ENCODE measurements at regions not wholly inside any gene's neighbourhood (a gene's known extent, or its start where the extent isn't known, plus 50 kb on each side); places are given as distances from the start of the nearest gene placed in this dataset.

DNA sequence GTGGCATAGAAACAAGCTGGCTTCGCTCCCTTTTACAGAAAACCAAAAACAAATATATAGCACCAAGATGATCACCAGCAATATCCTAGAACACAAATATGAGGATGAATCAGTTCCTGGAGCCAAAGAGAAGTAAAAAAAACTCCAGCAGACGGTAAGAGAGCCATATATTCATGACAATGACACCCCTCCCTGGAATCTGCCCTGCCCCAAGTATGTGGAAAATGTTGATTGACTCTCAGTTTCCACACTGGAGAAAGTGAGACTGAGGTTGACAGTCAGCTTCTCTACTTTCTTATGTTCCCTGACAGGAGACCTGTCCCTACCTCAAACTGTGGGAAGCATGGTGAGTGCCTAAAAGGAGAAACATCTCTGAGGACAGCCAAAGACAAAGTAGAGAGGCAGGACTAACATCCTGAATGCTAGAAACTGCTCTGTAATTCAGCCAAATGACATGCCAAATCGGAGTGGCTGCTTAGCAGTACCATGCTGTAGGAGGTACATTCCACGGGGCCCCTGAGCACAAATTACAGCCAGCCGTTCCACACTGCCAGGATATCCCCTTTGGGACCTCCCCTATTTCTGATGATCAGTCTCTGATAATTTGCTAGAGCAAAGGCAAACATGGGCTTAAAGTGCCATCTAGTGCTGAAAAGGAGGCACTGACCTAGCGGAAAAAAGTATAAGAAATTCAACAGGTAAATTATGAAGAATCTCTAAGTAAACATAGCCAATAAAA is 424.0 kb upstream of the RGMB start:
- Mint-ChIP-seq H3K36me3 (ENCODE audit: low read depth) (no peaks in the 10 kb centered on the region), H3K27me3 (ENCODE audit: low read depth) (no peaks in the 10 kb centered on the region), H3K9me3 (peaks cover 32% of the 10 kb centered on the region), H3K27ac (no peak overlapping the region), H3K4me3 (no peak overlapping the region), H3K4me1 (no peaks in the 10 kb centered on the region)
- no peak for TF ChIP-seq CTCF (IDR thresholded peaks at IDR 0.05; ENCODE audit: unreplicated experiment in 3 of 3)

GRCh38 chr5:98349990-98350365 is 423.5 kb upstream of the RGMB start:
- no peak for TF ChIP-seq CTCF (IDR thresholded peaks at IDR 0.05; ENCODE audit: unreplicated experiment in 3 of 3)
- Mint-ChIP-seq H3K4me3 (no peak overlapping the region), H3K27me3 (ENCODE audit: low read depth) (no peaks in the 10 kb centered on the region), H3K4me1 (no peaks in the 10 kb centered on the region), H3K9me3 (peaks cover 32% of the 10 kb centered on the region), H3K27ac (no peak overlapping the region), H3K36me3 (ENCODE audit: low read depth) (no peaks in the 10 kb centered on the region)

- H3K9me3 Mint-ChIP-seq: peaks cover 28% of the 10 kb centered on the region
- no peaks in the 10 kb centered on the region for H3K4me1 Mint-ChIP-seq
- no peaks in the 10 kb centered on the region for H3K27me3 Mint-ChIP-seq (ENCODE audit: low read depth)
- no peak overlapping the region for H3K27ac Mint-ChIP-seq
- TF ChIP-seq CTCF (IDR thresholded peaks at IDR 0.05; ENCODE audit: unreplicated experiment in 3 of 3): no peak
- H3K36me3 Mint-ChIP-seq (ENCODE audit: low read depth): no peaks in the 10 kb centered on the region
- no peak overlapping the region for H3K4me3 Mint-ChIP-seq
These were observed 418.5 kb upstream of the RGMB start for GRCh38 chr5:98354922-98355321.

- peaks cover 22% of the 10 kb centered on the region for H3K4me1 Mint-ChIP-seq
- H3K4me3 Mint-ChIP-seq: no peak overlapping the region
- H3K27ac Mint-ChIP-seq: no peak overlapping the region
- TF ChIP-seq CTCF (IDR thresholded peaks at IDR 0.05; ENCODE audit: unreplicated experiment in 3 of 3): no peak
- H3K36me3 Mint-ChIP-seq (ENCODE audit: low read depth): no peaks in the 10 kb centered on the region
- peaks cover 20% of the 10 kb centered on the region for H3K9me3 Mint-ChIP-seq
- no peaks in the 10 kb centered on the region for H3K27me3 Mint-ChIP-seq (ENCODE audit: low read depth)
These were observed 412.9 kb upstream of the RGMB start for GRCh38 chr5:98360548-98360947.

GRCh38 chr5:98363157-98363556 is 410.3 kb upstream of the RGMB start:
- no peak for TF ChIP-seq CTCF (IDR thresholded peaks at IDR 0.05; ENCODE audit: unreplicated experiment in 3 of 3)
- peaks cover 23% of the 10 kb centered on the region for H3K4me1 Mint-ChIP-seq
- no peak overlapping the region for H3K4me3 Mint-ChIP-seq
- H3K27me3 Mint-ChIP-seq (ENCODE audit: low read depth): no peaks in the 10 kb centered on the region
- H3K36me3 Mint-ChIP-seq (ENCODE audit: low read depth): no peaks in the 10 kb centered on the region
- H3K9me3 Mint-ChIP-seq: peaks cover 17% of the 10 kb centered on the region
- no peak overlapping the region for H3K27ac Mint-ChIP-seq

GRCh38 chr5:98364549-98364948 is 408.9 kb upstream of the RGMB start:
- H3K27ac Mint-ChIP-seq: peak overlapping the region; percentile 5 to 24 (median 10)
- no peaks in the 10 kb centered on the region for H3K27me3 Mint-ChIP-seq (ENCODE audit: low read depth)
- H3K36me3 Mint-ChIP-seq (ENCODE audit: low read depth): no peaks in the 10 kb centered on the region
- H3K4me3 Mint-ChIP-seq: no peak overlapping the region
- H3K4me1 Mint-ChIP-seq: peaks cover 23% of the 10 kb centered on the region
- peaks cover 6% of the 10 kb centered on the region for H3K9me3 Mint-ChIP-seq
- no peak for TF ChIP-seq CTCF (IDR thresholded peaks at IDR 0.05; ENCODE audit: unreplicated experiment in 3 of 3)
